GM10266 (cell line): ENCODE measurements at regions not wholly inside any gene's neighbourhood (a gene's known extent, or its start where the extent isn't known, plus 50 kb on each side); places are given as distances from the start of the nearest gene placed in this dataset.

Source experiments
- DNase-seq: peaks from one replicate; pipeline ENCODE4 v3.0.0; 2012; ENCODE audit errors: extremely low spot score
- CTCF ChIP-seq: IDR thresholded peaks from 2 replicates; pipeline ENCODE4 v1.5.1; 2012; ENCODE audit warnings: mild to moderate bottlenecking, low read depth; ENCODE audit not compliant: control insufficient read depth, insufficient read depth; ENCODE audit errors: missing control alignments

DNA sequence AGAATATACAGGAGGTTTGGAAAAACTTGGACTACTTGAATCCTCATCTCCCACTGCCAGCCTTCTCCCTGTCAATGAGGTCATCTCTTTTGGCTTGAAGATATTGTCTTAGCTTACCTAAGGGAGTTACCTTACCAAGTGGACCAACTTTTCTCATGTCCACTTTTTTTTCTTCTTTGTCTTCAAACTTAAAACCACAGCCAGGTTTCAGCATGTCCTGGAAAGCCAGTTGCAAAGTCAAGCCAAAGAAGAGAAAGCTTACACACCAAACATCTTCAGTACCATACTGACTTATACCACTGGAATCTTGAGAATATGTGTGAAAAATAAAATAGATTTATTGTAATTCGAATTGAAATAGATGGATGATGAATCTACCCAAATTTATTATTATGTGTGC is 520.5 kb downstream of the HTR7 start:
- no peak for TF ChIP-seq CTCF
- DNase-seq = no peak

GRCh38 chr10:90342480-90342879 is 515.4 kb downstream of the HTR7 start:
- no peak for TF ChIP-seq CTCF
- DNase-seq = no peak

GRCh38 chr10:90344226-90344625 is 513.6 kb downstream of the HTR7 start:
- no peak for DNase-seq
- TF ChIP-seq CTCF = no peak

GRCh38 chr10:90347239-90347638 is 510.6 kb downstream of the HTR7 start:
- no peak for TF ChIP-seq CTCF
- no peak for DNase-seq

GRCh38 chr10:90350122-90350521 is 507.7 kb downstream of the HTR7 start:
- no peak for TF ChIP-seq CTCF
- DNase-seq = no peak

DNA sequence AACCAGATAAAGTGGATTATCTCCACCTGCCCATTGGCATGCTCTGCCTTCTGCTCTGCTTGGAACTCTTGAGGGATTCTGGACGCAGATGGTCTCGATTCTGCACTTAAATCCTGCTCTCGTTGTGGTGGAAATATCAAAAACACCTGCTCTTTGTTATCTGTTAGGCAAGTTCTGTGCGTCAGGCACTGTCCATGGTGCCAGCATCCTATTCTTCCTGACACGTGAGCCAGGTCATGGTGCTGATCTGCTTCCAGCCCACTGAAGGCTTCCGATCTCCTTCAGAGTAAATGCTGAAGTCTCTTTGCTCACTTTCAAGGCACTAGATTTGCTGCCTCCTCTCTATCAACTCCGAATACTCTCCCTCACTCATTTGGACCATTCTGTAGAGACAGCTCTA is 505.6 kb downstream of the HTR7 start:
- no peak for TF ChIP-seq CTCF
- DNase-seq = no peak

DNA sequence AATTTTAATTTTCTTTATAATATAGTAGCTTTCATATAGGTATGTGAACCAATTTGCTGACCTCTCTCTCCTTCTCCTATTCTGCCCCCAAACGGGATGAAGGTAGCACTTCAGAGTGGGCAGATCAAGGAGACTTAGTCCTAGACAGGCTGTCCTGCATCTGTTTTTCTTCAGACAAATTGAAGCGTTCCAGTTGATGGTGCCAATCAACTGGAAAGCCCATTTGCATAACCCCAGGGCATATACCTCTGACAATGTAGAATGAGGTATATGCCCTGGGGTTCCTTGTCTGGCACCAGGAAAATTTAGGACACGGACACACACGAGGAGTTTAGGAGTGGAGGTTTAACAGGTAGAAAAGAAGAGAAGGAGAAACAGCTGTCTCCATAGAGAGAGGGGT is 502.9 kb downstream of the HTR7 start:
- no peak for TF ChIP-seq CTCF
- DNase-seq = no peak
